OCI-LY7 (cell line): ENCODE measurements at regions not wholly inside any gene's neighbourhood (a gene's known extent, or its start where the extent isn't known, plus 50 kb on each side); places are given as distances from the start of the nearest gene placed in this dataset.

Source experiments
- BruUV-seq: library from RNA; stranded (reverse); fragments of 400-500 nt; replicated peaks from 2 replicates; lab custom pipeline; 2021; lab: Mats Ljungman, UMichigan
- CTCF ChIA-PET: fragments of 300-600 bp; sonication (Branson Sonifier 250); formaldehyde crosslinking; loops from one replicate; lab custom pipeline; 2022; ENCODE audit warnings: antibody characterized with exemption; ENCODE audit not compliant: unreplicated experiment; lab: Charles Lee
- POLR2A ChIA-PET: fragments of 300-600 bp; sonication (Branson Sonifier 250); formaldehyde crosslinking; loops from one replicate; lab custom pipeline; 2022; ENCODE audit warnings: antibody characterized with exemption; lab: Charles Lee
- DNase-seq: peaks from one replicate; pipeline ENCODE4 v3.0.0-alpha.2; 2015; ENCODE audit warnings: low spot score
- H2AFZ ChIP-seq: fragments of 200-600 bp; sonication (generic), shearing (Covaris generic); 2 replicates; pipeline ENCODE4 v1.6.1; 2014; ENCODE audit warnings: mild to moderate bottlenecking, antibody characterized with exemption, low read length, moderate library complexity
- H3K27ac ChIP-seq: fragments of 200-600 bp; sonication (generic); 2 replicates; pipeline ENCODE4 v1.5.1; 2014; ENCODE audit warnings: mixed run types, low read depth, mild to moderate bottlenecking, moderate library complexity, low read length, inconsistent platforms; ENCODE audit not compliant: poor library complexity, severe bottlenecking
- H3K36me3 ChIP-seq: fragments of 200-600 bp; sonication (generic); 2 replicates; pipeline ENCODE4 v1.6.1; 2014; ENCODE audit warnings: mild to moderate bottlenecking, antibody characterized with exemption, low read length, moderate library complexity, mixed read lengths; ENCODE audit not compliant: insufficient read depth
- H3K4me1 ChIP-seq: fragments of 200-600 bp; sonication (generic); 2 replicates; pipeline ENCODE4 v1.5.1; 2014; ENCODE audit warnings: mild to moderate bottlenecking, low read length; ENCODE audit not compliant: insufficient read depth, poor library complexity, severe bottlenecking
- H3K4me2 ChIP-seq: fragments of 200-600 bp; sonication (generic); 2 replicates; pipeline ENCODE4 v1.6.1; 2014; ENCODE audit warnings: mild to moderate bottlenecking, low read length
- H3K4me3 ChIP-seq: fragments of 200-600 bp; sonication (generic); 2 replicates; pipeline ENCODE4 v1.5.1; 2014; ENCODE audit warnings: mild to moderate bottlenecking, low read depth, low read length; ENCODE audit not compliant: poor library complexity, severe bottlenecking
- H3K79me2 ChIP-seq: fragments of 200-600 bp; sonication (generic); 2 replicates; pipeline ENCODE4 v1.6.1; 2016; ENCODE audit warnings: low read depth, mild to moderate bottlenecking, low read length, moderate library complexity, mixed read lengths; ENCODE audit not compliant: insufficient read depth
- H3K9me2 ChIP-seq: fragments of 200-600 bp; sonication (generic); 2 replicates; pipeline ENCODE4 v1.6.1; 2016; ENCODE audit warnings: mild to moderate bottlenecking, low read length, mixed read lengths; ENCODE audit not compliant: insufficient read depth
- H3K9me3 ChIP-seq: fragments of 200-600 bp; sonication (generic); 2 replicates; pipeline ENCODE4 v1.6.1; 2014; ENCODE audit warnings: mild to moderate bottlenecking, mixed run types, low read length, mixed read lengths
- H4K20me1 ChIP-seq: fragments of 200-600 bp; sonication (generic); 2 replicates; pipeline ENCODE4 v1.6.1; 2014; ENCODE audit warnings: mild to moderate bottlenecking, antibody characterized with exemption, low read length, moderate library complexity, mixed read lengths; ENCODE audit not compliant: insufficient read depth
- EZH2phosphoT487 ChIP-seq: fragments of 200-600 bp; sonication (generic); IDR thresholded peaks from 2 replicates; pipeline ENCODE4 v1.6.1; 2018; ENCODE audit warnings: low read depth, borderline replicate concordance, mild to moderate bottlenecking, mixed run types, antibody characterized with exemption, low read length, moderate library complexity, mixed read lengths
- intact Hi-C: fragments of 100-400 bp; cut with micrococcal nuclease; formaldehyde crosslinking; loops from one replicate; pipeline ENCODE4 v1.10.0; 2022; ENCODE audit not compliant: unreplicated experiment
- TF ChIP-seq, protein P1 (sequence below): fragments of 200-600 bp; sonication (generic); conservative IDR thresholded peaks from 2 replicates; pipeline ENCODE4 v1.5.1; 2014; ENCODE audit warnings: mild to moderate bottlenecking, antibody characterized with exemption, low read length, moderate library complexity, mixed read lengths

DNA sequence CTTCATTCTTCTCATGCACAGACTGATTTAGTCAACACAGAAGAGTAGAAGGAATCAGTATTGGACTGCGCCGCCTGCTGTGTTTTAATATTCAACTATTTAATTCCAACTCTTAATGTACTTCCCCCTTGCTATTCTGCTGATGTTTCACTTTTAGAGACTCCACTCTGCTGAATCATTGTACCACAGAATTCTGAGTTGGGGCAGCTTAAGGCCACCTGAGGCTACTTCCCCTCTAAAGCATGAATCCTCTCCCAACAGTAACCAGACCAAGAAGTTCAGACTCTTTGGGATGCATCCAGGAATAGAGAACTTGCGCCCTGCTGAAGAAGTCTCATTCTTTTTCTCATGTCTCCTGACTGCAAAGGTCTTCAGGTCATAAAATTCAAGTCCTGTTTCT is 708.8 kb downstream of the UQCRFS1 start:
- Histone ChIP-seq H3K4me1 (peaks cover 9% of the 10 kb centered on the region), H3K4me2 (no peak overlapping the region), H3K36me3 (no peaks in the 10 kb centered on the region), H3K9me2 (no peaks in the 10 kb centered on the region), H3K9me3 (no peaks in the 10 kb centered on the region), H3K27ac (no peak overlapping the region), H3K4me3 (no peak overlapping the region), H4K20me1 (no peaks in the 10 kb centered on the region), H3K79me2 (no peaks in the 10 kb centered on the region), H2AFZ (no peak overlapping the region)
- intact Hi-C loops, result no loop called here
- no TSS peak for BruUV-seq
- no peak for DNase-seq
- CTCF ChIA-PET, result no interaction called here
- POLR2A ChIA-PET, result no interaction called here
- TF ChIP-seq, protein P1, sequence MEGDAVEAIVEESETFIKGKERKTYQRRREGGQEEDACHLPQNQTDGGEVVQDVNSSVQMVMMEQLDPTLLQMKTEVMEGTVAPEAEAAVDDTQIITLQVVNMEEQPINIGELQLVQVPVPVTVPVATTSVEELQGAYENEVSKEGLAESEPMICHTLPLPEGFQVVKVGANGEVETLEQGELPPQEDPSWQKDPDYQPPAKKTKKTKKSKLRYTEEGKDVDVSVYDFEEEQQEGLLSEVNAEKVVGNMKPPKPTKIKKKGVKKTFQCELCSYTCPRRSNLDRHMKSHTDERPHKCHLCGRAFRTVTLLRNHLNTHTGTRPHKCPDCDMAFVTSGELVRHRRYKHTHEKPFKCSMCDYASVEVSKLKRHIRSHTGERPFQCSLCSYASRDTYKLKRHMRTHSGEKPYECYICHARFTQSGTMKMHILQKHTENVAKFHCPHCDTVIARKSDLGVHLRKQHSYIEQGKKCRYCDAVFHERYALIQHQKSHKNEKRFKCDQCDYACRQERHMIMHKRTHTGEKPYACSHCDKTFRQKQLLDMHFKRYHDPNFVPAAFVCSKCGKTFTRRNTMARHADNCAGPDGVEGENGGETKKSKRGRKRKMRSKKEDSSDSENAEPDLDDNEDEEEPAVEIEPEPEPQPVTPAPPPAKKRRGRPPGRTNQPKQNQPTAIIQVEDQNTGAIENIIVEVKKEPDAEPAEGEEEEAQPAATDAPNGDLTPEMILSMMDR, result no peak
- TF ChIP-seq EZH2phosphoT487, result no peak

DNA sequence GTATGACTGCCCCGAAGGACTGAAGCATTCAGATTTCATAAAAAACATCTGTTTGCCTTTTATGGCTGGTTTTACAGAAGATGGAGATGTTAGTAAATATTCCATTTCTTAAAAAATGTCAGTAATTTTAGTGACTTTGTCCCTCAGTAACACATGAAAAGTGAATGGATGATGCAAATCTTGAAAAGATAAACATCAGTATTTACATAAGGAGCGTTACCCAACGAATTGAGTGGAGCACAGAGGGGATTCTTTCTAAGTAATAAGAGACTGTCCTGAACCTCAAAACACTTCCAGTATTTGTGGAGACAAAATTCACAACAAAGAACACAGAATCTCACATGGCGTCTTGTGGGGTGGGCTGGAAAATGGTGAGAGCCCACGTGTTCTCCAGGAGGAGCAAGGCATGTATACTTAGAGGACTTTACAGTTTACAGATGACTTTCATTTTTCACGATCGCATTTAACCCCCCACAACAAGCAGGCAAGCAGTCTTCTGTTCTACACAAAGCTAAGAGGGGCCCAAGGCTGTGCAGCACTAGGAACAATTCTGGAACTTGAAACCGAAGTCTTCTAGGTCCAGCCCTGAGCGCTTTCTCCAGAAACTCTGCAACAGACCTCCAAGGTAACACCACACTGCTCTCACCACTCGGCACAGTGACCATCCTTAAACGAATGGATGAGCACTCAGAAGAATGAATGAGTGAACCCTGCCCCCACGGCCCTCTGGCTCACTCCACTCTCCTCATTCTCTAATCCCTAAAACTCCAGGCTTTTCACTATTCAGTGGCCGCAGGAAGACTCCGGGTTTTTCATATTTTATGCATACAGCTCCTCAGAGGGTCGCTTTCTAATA is 709.8 kb downstream of the UQCRFS1 start:
- ChIA-PET CTCF (no interaction called here), POLR2A (interaction anchor here (1.1 kb wide), 1 partner anchor 10 kb away, joined by 3 read pairs; no protein-coding TSS in a partner anchor)
- Histone ChIP-seq H2AFZ (no peak overlapping the region), H3K4me3 (no peak overlapping the region), H3K36me3 (no peaks in the 10 kb centered on the region), H3K27ac (no peak overlapping the region), H3K9me2 (no peaks in the 10 kb centered on the region), H3K79me2 (no peaks in the 10 kb centered on the region), H3K4me1 (peaks cover 9% of the 10 kb centered on the region), H3K4me2 (no peak overlapping the region), H4K20me1 (no peaks in the 10 kb centered on the region), H3K9me3 (no peaks in the 10 kb centered on the region)
- intact Hi-C loops, result no loop called here
- TF ChIP-seq, protein P1, result no peak
- TF ChIP-seq EZH2phosphoT487, result no peak
- no peak for DNase-seq
- BruUV-seq, result no TSS peak

DNA sequence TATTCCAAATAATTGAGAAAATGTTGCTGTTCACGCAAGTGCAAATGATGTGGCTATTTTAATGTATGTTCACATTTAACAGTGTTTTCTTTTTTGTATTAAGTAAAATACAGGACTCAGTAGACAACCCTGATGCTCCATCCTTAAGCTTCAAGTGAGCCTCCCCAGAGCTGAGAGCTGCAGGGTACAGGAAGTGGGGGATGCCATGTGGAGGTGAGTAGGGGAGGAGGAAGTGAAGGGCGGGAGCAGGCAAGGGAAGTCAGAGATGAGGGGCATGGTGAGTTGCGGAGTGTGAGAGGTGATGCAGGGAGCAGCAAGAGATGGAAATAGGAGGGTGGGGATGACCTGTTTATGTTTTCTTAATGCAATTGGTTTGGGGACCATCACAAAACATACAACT is 711.0 kb downstream of the UQCRFS1 start:
- no peaks in the 10 kb centered on the region for H3K79me2 ChIP-seq
- H3K4me3 ChIP-seq, result no peak overlapping the region
- H3K36me3 ChIP-seq, result no peaks in the 10 kb centered on the region
- ChIA-PET POLR2A (interaction anchor here (0.6 to 1.1 kb wide), 2 partner anchors 9 to 186 kb away, joined by 3 to 4 read pairs; no protein-coding TSS in a partner anchor), CTCF (no interaction called here)
- H3K27ac ChIP-seq, result no peak overlapping the region
- intact Hi-C loops, result no loop called here
- no peaks in the 10 kb centered on the region for H4K20me1 ChIP-seq
- no peaks in the 10 kb centered on the region for H3K9me3 ChIP-seq
- TF ChIP-seq EZH2phosphoT487, result no peak
- TF ChIP-seq, protein P1, result no peak
- BruUV-seq, result no TSS peak
- DNase-seq, result peak; percentile 21
- H3K9me2 ChIP-seq, result no peaks in the 10 kb centered on the region
- peaks cover 9% of the 10 kb centered on the region for H3K4me1 ChIP-seq
- no peak overlapping the region for H2AFZ ChIP-seq
- H3K4me2 ChIP-seq, result no peak overlapping the region
